Ishikawa (cell line): ENCODE measurements at regions not wholly inside any gene's neighbourhood (a gene's known extent, or its start where the extent isn't known, plus 50 kb on each side); places are given as distances from the start of the nearest gene placed in this dataset.

ENCODE experiments used
- CEBPB ChIP-seq: IDR thresholded peaks from 2 replicates; pipeline ENCODE4 v1.6.1; 2012
- CREB1 ChIP-seq: IDR thresholded peaks from 2 replicates; pipeline ENCODE4 v1.6.1; 2012; ENCODE audit warnings: low read depth
- EGR1 ChIP-seq: IDR thresholded peaks from 2 replicates; pipeline ENCODE4 v1.6.1; 2012
- EP300 ChIP-seq: IDR thresholded peaks from 2 replicates; pipeline ENCODE4 v1.6.1; 2012; ENCODE audit warnings: borderline replicate concordance
- FOXM1 ChIP-seq: IDR thresholded peaks from 2 replicates; pipeline ENCODE4 v1.6.1; 2012; ENCODE audit warnings: low read depth, borderline replicate concordance
- NFIC ChIP-seq: IDR thresholded peaks from 2 replicates; pipeline ENCODE4 v1.6.1; 2012
- RAD21 ChIP-seq: IDR thresholded peaks from 2 replicates; pipeline ENCODE4 v1.6.1; 2012; ENCODE audit warnings: low read depth
- TAF1 ChIP-seq: IDR thresholded peaks from 2 replicates; pipeline ENCODE4 v1.6.1; 2012; ENCODE audit warnings: low read depth, mild to moderate bottlenecking
- TCF12 ChIP-seq: IDR thresholded peaks from 2 replicates; pipeline ENCODE4 v1.6.1; 2012; ENCODE audit warnings: low read depth
- TEAD4 ChIP-seq: IDR thresholded peaks from 2 replicates; pipeline ENCODE4 v1.6.1; 2012
- YY1 ChIP-seq: IDR thresholded peaks from 2 replicates; pipeline ENCODE4 v1.6.1; 2012; ENCODE audit warnings: low read depth
- ZBTB7A ChIP-seq: IDR thresholded peaks from 2 replicates; pipeline ENCODE4 v1.6.1; 2012; ENCODE audit warnings: low read depth
- TF ChIP-seq, protein P1 (sequence below): IDR thresholded peaks from 2 replicates; pipeline ENCODE4 v1.6.1; 2012; ENCODE audit warnings: low read depth, mild to moderate bottlenecking
- TF ChIP-seq, protein P2 (sequence below): IDR thresholded peaks from 2 replicates; pipeline ENCODE4 v1.6.1; 2012
- TF ChIP-seq, protein P3 (sequence below): IDR thresholded peaks from 2 replicates; pipeline ENCODE4 v1.6.1; 2012

DNA sequence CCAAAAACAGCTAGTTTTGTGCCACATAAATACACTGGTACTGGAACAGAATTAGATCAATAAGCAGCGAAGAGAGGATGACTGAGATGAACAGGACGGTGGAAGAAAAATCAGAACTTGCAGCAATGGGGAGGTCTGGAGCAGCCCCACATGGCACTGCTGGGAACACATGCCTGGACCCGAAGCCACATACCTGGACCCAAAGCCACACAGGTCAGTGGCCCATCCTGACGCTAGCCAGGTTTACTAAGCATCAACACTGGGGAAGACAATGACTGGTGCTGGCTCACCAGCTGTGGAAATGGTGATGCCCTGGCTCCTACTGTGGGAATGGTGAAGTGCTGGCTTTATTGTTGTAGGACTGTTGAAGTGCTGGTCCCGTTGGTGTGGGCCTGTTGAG lies 139.7 kb upstream of the IRX4 start:
- TF ChIP-seq CREB1 (no peak), NFIC (no peak), EGR1 (no peak), TEAD4 (no peak), CEBPB (no peak), YY1 (no peak), FOXM1 (no peak), ZBTB7A (no peak), TCF12 (no peak), TAF1 (no peak), EP300 (no peak), RAD21 (no peak)
- TF ChIP-seq, protein P1, sequence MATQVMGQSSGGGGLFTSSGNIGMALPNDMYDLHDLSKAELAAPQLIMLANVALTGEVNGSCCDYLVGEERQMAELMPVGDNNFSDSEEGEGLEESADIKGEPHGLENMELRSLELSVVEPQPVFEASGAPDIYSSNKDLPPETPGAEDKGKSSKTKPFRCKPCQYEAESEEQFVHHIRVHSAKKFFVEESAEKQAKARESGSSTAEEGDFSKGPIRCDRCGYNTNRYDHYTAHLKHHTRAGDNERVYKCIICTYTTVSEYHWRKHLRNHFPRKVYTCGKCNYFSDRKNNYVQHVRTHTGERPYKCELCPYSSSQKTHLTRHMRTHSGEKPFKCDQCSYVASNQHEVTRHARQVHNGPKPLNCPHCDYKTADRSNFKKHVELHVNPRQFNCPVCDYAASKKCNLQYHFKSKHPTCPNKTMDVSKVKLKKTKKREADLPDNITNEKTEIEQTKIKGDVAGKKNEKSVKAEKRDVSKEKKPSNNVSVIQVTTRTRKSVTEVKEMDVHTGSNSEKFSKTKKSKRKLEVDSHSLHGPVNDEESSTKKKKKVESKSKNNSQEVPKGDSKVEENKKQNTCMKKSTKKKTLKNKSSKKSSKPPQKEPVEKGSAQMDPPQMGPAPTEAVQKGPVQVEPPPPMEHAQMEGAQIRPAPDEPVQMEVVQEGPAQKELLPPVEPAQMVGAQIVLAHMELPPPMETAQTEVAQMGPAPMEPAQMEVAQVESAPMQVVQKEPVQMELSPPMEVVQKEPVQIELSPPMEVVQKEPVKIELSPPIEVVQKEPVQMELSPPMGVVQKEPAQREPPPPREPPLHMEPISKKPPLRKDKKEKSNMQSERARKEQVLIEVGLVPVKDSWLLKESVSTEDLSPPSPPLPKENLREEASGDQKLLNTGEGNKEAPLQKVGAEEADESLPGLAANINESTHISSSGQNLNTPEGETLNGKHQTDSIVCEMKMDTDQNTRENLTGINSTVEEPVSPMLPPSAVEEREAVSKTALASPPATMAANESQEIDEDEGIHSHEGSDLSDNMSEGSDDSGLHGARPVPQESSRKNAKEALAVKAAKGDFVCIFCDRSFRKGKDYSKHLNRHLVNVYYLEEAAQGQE = no peak
- TF ChIP-seq, protein P2, sequence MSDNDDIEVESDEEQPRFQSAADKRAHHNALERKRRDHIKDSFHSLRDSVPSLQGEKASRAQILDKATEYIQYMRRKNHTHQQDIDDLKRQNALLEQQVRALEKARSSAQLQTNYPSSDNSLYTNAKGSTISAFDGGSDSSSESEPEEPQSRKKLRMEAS = no peak
- TF ChIP-seq, protein P3, sequence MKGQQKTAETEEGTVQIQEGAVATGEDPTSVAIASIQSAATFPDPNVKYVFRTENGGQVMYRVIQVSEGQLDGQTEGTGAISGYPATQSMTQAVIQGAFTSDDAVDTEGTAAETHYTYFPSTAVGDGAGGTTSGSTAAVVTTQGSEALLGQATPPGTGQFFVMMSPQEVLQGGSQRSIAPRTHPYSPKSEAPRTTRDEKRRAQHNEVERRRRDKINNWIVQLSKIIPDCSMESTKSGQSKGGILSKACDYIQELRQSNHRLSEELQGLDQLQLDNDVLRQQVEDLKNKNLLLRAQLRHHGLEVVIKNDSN = no peak

DNA sequence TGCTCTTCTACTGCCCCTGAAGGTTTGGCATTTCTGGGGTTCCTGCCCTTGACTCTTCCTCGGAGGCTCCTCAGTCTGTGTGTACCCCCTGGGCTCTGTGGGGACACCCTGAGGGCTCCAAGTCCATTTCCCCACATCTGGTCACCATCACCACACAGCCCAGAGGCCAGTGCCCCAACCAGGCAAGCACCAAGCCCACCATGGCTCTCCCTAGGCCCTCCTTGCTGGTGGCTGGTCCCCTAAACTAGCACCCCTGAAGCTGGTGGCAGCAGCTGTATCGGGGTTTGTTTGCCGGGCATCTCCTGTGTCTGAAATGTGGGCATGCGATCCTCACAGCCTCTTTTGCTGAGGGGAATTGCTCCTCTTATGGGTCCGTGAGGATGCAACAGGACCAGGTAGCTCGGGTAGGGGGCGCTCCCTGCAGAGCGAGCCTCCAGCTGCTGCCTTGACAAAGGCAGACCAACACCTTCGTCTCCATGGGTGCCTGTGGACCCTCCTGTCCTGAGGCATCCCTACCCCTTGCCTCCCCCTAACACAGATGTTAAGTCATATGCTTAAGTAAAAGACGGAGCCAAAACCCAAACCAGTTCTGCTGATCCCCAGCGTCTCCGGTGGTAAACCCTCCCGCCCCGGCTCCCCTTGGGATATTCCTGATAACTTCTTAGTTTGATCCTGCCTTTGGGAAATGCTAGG lies 138.9 kb upstream of the IRX4 start:
- TF ChIP-seq, protein P1 = no peak
- no peak for TF ChIP-seq TEAD4
- TF ChIP-seq RAD21 = no peak
- TF ChIP-seq TAF1 = no peak
- TF ChIP-seq CREB1 = no peak
- no peak for TF ChIP-seq EGR1
- TF ChIP-seq FOXM1 = no peak
- no peak for TF ChIP-seq ZBTB7A

DNA sequence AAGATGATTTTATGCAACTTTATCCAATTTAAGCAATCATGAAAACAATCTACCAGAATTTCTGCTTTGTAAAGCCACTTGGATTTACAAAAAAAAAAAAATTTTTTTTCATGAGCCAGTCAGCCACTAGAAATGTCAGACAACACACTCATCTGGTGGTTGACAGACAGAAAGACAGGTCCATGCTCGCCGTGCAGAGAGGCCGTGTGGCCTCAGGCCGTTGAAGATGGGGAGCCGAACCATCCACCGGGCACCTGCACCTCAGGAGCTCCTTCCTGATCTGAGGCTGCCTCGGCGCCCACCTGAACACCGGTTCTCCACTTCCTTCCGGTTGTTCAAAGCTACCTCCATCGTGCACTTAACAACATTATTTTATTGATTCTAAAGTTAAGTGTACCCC lies 138.0 kb upstream of the IRX4 start:
- TF ChIP-seq YY1 = no peak
- TF ChIP-seq TCF12 = no peak
- no peak for TF ChIP-seq EGR1
- no peak for TF ChIP-seq TAF1
- TF ChIP-seq, protein P2 = no peak
- TF ChIP-seq TEAD4 = no peak
- no peak for TF ChIP-seq RAD21
- TF ChIP-seq EP300 = no peak
- no peak for TF ChIP-seq CREB1
- no peak for TF ChIP-seq CEBPB
- TF ChIP-seq NFIC = no peak
- TF ChIP-seq, protein P1 = no peak
- TF ChIP-seq FOXM1 = no peak
- TF ChIP-seq, protein P3 = no peak
- TF ChIP-seq ZBTB7A = no peak

DNA sequence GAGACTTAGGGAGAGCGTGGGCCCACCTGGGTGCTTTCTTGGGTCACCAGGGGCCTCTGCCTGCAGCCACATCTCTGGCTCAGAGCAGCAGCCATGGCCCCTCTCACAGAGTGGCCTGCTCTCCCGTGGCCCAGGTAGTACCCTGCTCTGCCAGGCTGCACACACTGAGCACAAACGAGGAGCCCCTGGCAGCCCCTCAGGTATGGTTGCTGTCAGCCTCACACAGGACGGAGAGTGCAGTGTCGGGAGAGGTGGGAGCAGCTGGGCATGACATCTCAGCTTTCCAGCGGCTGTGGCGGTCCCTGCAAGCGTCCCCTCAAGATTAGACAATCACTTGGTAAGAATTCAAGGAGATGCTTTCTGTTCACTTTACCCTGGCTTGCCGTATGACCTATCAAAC lies 137.0 kb upstream of the IRX4 start:
- TF ChIP-seq, protein P1 = no peak
- TF ChIP-seq TCF12 (no peak), EP300 (no peak), CREB1 (no peak), TEAD4 (no peak), YY1 (no peak), RAD21 (no peak), FOXM1 (no peak)
